Ishikawa (cell line): ENCODE measurements at regions not wholly inside any gene's neighbourhood (a gene's known extent, or its start where the extent isn't known, plus 50 kb on each side); places are given as distances from the start of the nearest gene placed in this dataset.

Source experiments
- CREB1 ChIP-seq: IDR thresholded peaks from 2 replicates; pipeline ENCODE4 v1.6.1; 2012; ENCODE audit warnings: low read depth
- FOXM1 ChIP-seq: IDR thresholded peaks from 2 replicates; pipeline ENCODE4 v1.6.1; 2012; ENCODE audit warnings: low read depth, borderline replicate concordance
- MAX ChIP-seq: IDR thresholded peaks from 2 replicates; pipeline ENCODE4 v1.6.1; 2012
- RAD21 ChIP-seq: IDR thresholded peaks from 2 replicates; pipeline ENCODE4 v1.6.1; 2012; ENCODE audit warnings: low read depth
- YY1 ChIP-seq: IDR thresholded peaks from 2 replicates; pipeline ENCODE4 v1.6.1; 2012; ENCODE audit warnings: low read depth
- ZBTB7A ChIP-seq: IDR thresholded peaks from 2 replicates; pipeline ENCODE4 v1.6.1; 2012; ENCODE audit warnings: low read depth
- TF ChIP-seq, protein P1 (sequence below): IDR thresholded peaks from 2 replicates; pipeline ENCODE4 v1.6.1; 2012; ENCODE audit warnings: low read depth, mild to moderate bottlenecking

- TF ChIP-seq FOXM1 (no peak), YY1 (no peak), CREB1 (no peak), RAD21 (no peak), ZBTB7A (no peak), MAX (no peak)
- TF ChIP-seq, protein P1, sequence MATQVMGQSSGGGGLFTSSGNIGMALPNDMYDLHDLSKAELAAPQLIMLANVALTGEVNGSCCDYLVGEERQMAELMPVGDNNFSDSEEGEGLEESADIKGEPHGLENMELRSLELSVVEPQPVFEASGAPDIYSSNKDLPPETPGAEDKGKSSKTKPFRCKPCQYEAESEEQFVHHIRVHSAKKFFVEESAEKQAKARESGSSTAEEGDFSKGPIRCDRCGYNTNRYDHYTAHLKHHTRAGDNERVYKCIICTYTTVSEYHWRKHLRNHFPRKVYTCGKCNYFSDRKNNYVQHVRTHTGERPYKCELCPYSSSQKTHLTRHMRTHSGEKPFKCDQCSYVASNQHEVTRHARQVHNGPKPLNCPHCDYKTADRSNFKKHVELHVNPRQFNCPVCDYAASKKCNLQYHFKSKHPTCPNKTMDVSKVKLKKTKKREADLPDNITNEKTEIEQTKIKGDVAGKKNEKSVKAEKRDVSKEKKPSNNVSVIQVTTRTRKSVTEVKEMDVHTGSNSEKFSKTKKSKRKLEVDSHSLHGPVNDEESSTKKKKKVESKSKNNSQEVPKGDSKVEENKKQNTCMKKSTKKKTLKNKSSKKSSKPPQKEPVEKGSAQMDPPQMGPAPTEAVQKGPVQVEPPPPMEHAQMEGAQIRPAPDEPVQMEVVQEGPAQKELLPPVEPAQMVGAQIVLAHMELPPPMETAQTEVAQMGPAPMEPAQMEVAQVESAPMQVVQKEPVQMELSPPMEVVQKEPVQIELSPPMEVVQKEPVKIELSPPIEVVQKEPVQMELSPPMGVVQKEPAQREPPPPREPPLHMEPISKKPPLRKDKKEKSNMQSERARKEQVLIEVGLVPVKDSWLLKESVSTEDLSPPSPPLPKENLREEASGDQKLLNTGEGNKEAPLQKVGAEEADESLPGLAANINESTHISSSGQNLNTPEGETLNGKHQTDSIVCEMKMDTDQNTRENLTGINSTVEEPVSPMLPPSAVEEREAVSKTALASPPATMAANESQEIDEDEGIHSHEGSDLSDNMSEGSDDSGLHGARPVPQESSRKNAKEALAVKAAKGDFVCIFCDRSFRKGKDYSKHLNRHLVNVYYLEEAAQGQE: no peak
Observed at GRCh38 chr10:131646551-131647525, 254.0 kb upstream of the PPP2R2D start.
